PFSK-1 (cell line): ENCODE measurements at regions not wholly inside any gene's neighbourhood (a gene's known extent, or its start where the extent isn't known, plus 50 kb on each side); places are given as distances from the start of the nearest gene placed in this dataset.

Source experiments
- FOXP2 ChIP-seq: optimal IDR thresholded peaks from 2 replicates; pipeline ENCODE3; 2011; ENCODE audit warnings: borderline replicate concordance, control low read depth, inconsistent platforms; ENCODE audit not compliant: insufficient read depth; ENCODE audit errors: extremely low read length, extremely low read depth
- POLR2AphosphoS5 ChIP-seq: IDR thresholded peaks from 2 replicates; pipeline ENCODE4 v1.6.1; 2012; ENCODE audit warnings: low read depth, mild to moderate bottlenecking, control low read depth, low read length, moderate library complexity
- SIN3A ChIP-seq: IDR thresholded peaks from 2 replicates; pipeline ENCODE4 v1.6.1; 2012; ENCODE audit warnings: mild to moderate bottlenecking, low read length, moderate library complexity, borderline replicate concordance; ENCODE audit not compliant: insufficient read depth
- TAF1 ChIP-seq: IDR thresholded peaks from 2 replicates; pipeline ENCODE4 v1.6.1; 2012; ENCODE audit warnings: low read length, control low read depth, borderline replicate concordance; ENCODE audit not compliant: insufficient read depth
- TF ChIP-seq, protein P1 (sequence below), 2 experiments: IDR thresholded peaks; 2 replicates each; pipeline versions ENCODE4 v1.6.1 to v1.8.0; 2011 to 2012; ENCODE audit warnings: low read depth in 2 of 2, low read length in 2 of 2, control low read depth in 1 of 2, inconsistent platforms in 1 of 2, mild to moderate bottlenecking in 1 of 2, moderate library complexity in 1 of 2; ENCODE audit not compliant: insufficient read depth in 1 of 2

DNA sequence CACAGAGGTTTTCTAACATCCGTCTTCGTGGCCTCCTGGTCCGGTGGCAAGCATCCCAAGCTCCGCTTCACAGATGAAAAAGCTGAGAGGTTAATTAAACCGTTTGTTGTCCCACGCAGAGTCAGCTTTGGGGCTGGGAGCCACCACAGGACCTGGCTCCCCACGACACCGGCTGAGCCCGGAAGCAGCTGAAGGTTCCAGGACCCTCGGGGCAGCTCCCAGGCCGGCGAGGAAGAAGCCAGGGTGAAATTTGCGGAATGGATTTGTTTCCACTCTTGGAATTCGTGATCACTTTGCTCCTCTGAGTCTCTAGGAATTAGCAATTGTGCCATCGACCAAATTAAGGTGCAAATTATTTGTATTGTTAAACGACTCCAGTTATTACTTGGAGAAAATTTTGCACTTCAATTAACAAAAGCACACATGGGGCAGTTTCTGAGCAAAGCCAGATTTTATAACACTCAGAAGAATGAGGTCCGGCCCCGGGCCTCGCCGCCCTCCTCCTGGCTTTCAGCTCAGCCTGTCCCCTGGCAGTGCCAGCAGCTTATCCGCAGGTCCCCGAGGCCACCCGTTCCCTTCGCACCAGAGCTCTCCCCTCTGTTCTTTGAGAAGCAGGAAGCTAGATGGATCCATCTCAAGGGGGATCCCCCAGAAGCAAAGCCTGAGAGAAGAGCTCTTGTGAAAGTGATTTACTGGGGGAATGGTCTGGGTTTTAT lies 69.1 kb downstream of the SIK1 start:
- TF ChIP-seq POLR2AphosphoS5 (no peak), SIN3A (no peak), FOXP2 (no peak), TAF1 (no peak)
- TF ChIP-seq, protein P1, sequence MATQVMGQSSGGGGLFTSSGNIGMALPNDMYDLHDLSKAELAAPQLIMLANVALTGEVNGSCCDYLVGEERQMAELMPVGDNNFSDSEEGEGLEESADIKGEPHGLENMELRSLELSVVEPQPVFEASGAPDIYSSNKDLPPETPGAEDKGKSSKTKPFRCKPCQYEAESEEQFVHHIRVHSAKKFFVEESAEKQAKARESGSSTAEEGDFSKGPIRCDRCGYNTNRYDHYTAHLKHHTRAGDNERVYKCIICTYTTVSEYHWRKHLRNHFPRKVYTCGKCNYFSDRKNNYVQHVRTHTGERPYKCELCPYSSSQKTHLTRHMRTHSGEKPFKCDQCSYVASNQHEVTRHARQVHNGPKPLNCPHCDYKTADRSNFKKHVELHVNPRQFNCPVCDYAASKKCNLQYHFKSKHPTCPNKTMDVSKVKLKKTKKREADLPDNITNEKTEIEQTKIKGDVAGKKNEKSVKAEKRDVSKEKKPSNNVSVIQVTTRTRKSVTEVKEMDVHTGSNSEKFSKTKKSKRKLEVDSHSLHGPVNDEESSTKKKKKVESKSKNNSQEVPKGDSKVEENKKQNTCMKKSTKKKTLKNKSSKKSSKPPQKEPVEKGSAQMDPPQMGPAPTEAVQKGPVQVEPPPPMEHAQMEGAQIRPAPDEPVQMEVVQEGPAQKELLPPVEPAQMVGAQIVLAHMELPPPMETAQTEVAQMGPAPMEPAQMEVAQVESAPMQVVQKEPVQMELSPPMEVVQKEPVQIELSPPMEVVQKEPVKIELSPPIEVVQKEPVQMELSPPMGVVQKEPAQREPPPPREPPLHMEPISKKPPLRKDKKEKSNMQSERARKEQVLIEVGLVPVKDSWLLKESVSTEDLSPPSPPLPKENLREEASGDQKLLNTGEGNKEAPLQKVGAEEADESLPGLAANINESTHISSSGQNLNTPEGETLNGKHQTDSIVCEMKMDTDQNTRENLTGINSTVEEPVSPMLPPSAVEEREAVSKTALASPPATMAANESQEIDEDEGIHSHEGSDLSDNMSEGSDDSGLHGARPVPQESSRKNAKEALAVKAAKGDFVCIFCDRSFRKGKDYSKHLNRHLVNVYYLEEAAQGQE (IDR thresholded peaks at IDR 0.05; ENCODE audit: insufficient read depth in 1 of 2, low read depth in 2 of 2, low read length in 2 of 2): no peak

DNA sequence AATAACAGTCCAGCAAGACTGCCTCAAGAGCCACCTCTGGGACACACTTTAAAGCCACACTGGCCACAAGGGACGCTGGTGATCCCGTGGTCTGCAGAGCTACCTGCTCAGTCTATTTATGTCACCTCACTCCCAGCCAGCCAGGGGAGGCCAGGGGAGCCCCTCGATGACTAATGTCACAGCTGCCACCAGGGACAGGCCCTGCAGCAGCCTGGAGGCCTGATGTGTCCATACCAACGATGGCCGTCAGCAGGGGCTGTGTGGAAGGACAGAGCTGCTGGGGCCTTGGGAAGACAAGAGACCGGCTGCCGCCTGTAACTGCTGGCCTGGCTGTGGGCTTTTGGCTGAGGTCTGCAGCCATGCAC lies 71.0 kb downstream of the SIK1 start:
- no peak for TF ChIP-seq POLR2AphosphoS5
- TF ChIP-seq, protein P1 (IDR thresholded peaks at IDR 0.05; ENCODE audit: insufficient read depth in 1 of 2, low read depth in 2 of 2, low read length in 2 of 2): no peak
- no peak for TF ChIP-seq SIN3A
- TF ChIP-seq FOXP2: no peak
- no peak for TF ChIP-seq TAF1

DNA sequence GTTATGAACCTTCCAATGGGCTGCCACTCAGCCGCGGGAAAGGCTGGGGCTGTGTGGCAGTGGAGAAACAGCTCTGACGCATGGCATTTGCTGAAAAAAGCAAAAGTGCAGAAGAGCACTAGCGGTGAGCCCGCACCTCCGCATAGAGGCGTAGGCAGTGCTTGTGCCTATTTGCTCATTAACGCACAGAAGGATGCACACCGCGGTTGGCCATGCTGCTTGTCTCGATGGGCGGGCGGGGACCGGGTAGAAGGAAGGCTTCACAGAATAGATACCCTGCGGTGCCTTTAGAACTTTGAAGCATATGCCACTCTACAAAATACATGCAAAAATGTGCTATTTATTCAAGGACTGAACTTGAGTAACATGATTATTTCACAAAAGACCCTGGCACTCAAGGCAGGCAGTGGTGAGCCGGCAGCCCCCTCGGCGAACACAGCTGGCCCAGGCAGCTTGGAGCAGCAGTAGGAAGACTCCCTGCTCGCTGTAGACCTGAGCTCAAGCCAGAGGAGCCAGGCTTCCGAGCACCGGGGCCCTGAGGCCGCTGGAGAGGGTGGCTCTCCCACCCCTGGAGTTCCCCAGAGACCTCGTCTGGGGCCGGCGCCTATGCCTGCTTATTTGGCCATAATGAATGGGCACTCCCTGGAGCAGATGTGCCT lies 71.5 kb downstream of the SIK1 start:
- TF ChIP-seq FOXP2 (no peak), SIN3A (no peak), POLR2AphosphoS5 (no peak), TAF1 (no peak)
- TF ChIP-seq, protein P1 (IDR thresholded peaks at IDR 0.05; ENCODE audit: insufficient read depth in 1 of 2, low read depth in 2 of 2, low read length in 2 of 2): no peak

DNA sequence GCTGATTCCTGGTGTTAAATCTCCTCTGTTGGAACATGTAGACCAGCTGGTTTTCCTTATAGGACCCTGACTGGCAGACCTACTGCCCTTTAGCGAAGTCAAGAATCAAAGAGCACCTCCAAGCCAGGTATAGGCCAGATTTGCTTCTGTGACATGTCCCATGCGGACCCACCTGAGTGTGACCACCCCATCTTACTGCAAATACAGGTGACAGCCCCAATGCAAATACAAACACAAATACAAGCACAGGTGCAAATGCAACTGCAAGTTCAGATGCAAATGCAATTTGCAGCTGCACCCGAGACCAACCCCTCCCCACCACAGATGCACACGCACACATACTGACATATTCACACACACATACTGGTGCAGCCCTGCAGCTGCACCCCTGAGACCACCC lies 72.3 kb downstream of the SIK1 start:
- no peak for TF ChIP-seq FOXP2
- no peak for TF ChIP-seq POLR2AphosphoS5
- TF ChIP-seq SIN3A: no peak
- TF ChIP-seq, protein P1 (IDR thresholded peaks at IDR 0.05; ENCODE audit: insufficient read depth in 1 of 2, low read depth in 2 of 2, low read length in 2 of 2): no peak
- TF ChIP-seq TAF1: no peak
